Right atrium auricular region (tissue), 2 donors: ENCODE measurements at regions not wholly inside any gene's neighbourhood (a gene's known extent, or its start where the extent isn't known, plus 50 kb on each side); places are given as distances from the start of the nearest gene placed in this dataset.

Source experiments
- DNase-seq: peaks from one replicate; pipeline ENCODE4 v3.0.0-alpha.2; 2019; ENCODE audit warnings: low spot score
- H3K27ac ChIP-seq, 2 donors: fragments of 200-600 bp; sonication (generic); 1 replicate in 1 of 2; 2 replicates in 1 of 2; pipeline ENCODE4 v1.5.1; 2016 to 2019
- H3K27me3 ChIP-seq, 2 donors: fragments of 200-600 bp; sonication (generic); one replicate each; pipeline versions ENCODE4 v1.5.1 to v1.6.0; 2017 to 2019
- H3K36me3 ChIP-seq: fragments of 200-600 bp; sonication (generic); one replicate; pipeline ENCODE4 v1.5.1; 2016
- H3K4me1 ChIP-seq, 2 donors: fragments of 200-600 bp; sonication (generic); one replicate each; pipeline versions ENCODE4 v1.5.1 to v1.6.0; 2017 to 2019
- H3K4me3 ChIP-seq, 2 donors: fragments of 200-600 bp; sonication (generic); 1 replicate in 1 of 2; 2 replicates in 1 of 2; pipeline ENCODE4 v1.5.1; 2017 to 2019; ENCODE audit warnings: mild to moderate bottlenecking in 1 of 2, moderate library complexity in 1 of 2
- H3K9me3 ChIP-seq, 2 donors: fragments of 200-600 bp; sonication (generic); one replicate each; pipeline ENCODE4 v1.5.1; 2019
- CTCF ChIP-seq, 2 donors: fragments of 200-600 bp; sonication (generic); IDR thresholded peaks; one replicate each; pipeline ENCODE4 v1.5.1; 2019; ENCODE audit warnings: antibody characterized with exemption in 2 of 2

DNA sequence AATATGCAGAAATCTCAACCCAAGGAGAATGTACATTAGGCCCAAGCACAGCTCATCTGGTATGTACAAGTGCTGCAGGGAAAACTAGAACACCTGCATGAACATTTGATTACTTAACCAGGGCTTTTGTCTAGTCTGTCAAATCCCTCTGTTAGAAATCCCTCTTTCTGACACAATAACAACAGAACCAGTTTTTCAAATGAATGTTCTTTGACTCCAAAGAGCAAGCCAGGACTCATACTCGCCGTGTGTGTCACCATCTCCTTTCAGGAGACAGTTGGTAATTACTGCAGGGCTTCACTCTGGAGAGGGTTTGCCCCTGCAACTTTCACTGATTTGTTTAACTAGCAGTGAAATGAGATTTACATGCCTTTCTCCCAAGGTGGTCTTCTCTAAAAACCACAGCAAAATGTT is 143.0 kb upstream of the FAM241A start:
- no peak overlapping the region for H3K27ac ChIP-seq
- H3K36me3 ChIP-seq = no peaks in the 10 kb centered on the region
- H3K4me1 ChIP-seq = no peaks in the 10 kb centered on the region
- H3K27me3 ChIP-seq = no peaks in the 10 kb centered on the region
- no peak for DNase-seq
- no peak overlapping the region for H3K4me3 ChIP-seq
- no peaks in the 10 kb centered on the region for H3K9me3 ChIP-seq
- no peak for TF ChIP-seq CTCF (IDR thresholded peaks at IDR 0.05)

GRCh38 chr4:112003231-112003907 is 141.9 kb upstream of the FAM241A start:
- Histone ChIP-seq H3K36me3 (no peaks in the 10 kb centered on the region), H3K4me3 (no peak overlapping the region), H3K9me3 (no peaks in the 10 kb centered on the region), H3K4me1 (no peaks in the 10 kb centered on the region), H3K27ac (no peak overlapping the region), H3K27me3 (no peaks in the 10 kb centered on the region)
- no peak for DNase-seq
- TF ChIP-seq CTCF (IDR thresholded peaks at IDR 0.05) = no peak

GRCh38 chr4:112005027-112005426 is 140.2 kb upstream of the FAM241A start:
- no peaks in the 10 kb centered on the region for H3K36me3 ChIP-seq
- no peak overlapping the region for H3K27ac ChIP-seq
- H3K9me3 ChIP-seq = no peaks in the 10 kb centered on the region
- TF ChIP-seq CTCF (IDR thresholded peaks at IDR 0.05) = no peak
- no peak overlapping the region for H3K4me3 ChIP-seq
- H3K27me3 ChIP-seq = no peaks in the 10 kb centered on the region
- no peaks in the 10 kb centered on the region for H3K4me1 ChIP-seq
- no peak for DNase-seq

- Histone ChIP-seq H3K27ac (no peak overlapping the region), H3K4me1 (no peaks in the 10 kb centered on the region), H3K36me3 (no peaks in the 10 kb centered on the region), H3K4me3 (no peak overlapping the region), H3K9me3 (no peaks in the 10 kb centered on the region), H3K27me3 (no peaks in the 10 kb centered on the region)
- TF ChIP-seq CTCF (IDR thresholded peaks at IDR 0.05) = no peak
- DNase-seq = no peak
Measured at GRCh38 chr4:112007391-112007790, 137.9 kb upstream of the FAM241A start.

DNA sequence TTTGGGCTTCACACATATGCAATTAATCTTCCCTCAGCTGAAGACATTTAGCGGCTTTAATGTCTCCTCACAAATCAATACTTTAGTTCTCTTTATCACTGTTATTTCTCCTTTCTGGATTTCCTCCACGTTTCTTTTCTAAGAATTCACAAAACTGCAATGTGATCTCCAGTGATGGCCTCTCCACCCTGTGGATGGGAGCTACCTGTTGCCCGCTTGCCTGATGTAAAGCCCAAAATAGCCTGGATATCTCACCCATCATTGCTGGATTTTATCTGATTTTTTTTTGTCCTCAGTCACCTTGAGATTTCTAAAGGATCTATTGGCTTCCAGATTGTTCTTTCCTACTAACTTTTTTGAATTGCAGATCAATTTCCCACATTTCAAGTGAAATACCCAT is 129.3 kb upstream of the FAM241A start:
- no peak overlapping the region for H3K27ac ChIP-seq
- TF ChIP-seq CTCF (IDR thresholded peaks at IDR 0.05) = no peak
- H3K36me3 ChIP-seq = no peaks in the 10 kb centered on the region
- no peaks in the 10 kb centered on the region for H3K27me3 ChIP-seq
- H3K9me3 ChIP-seq = no peaks in the 10 kb centered on the region
- DNase-seq = no peak
- H3K4me1 ChIP-seq = no peaks in the 10 kb centered on the region
- H3K4me3 ChIP-seq = no peak overlapping the region

DNA sequence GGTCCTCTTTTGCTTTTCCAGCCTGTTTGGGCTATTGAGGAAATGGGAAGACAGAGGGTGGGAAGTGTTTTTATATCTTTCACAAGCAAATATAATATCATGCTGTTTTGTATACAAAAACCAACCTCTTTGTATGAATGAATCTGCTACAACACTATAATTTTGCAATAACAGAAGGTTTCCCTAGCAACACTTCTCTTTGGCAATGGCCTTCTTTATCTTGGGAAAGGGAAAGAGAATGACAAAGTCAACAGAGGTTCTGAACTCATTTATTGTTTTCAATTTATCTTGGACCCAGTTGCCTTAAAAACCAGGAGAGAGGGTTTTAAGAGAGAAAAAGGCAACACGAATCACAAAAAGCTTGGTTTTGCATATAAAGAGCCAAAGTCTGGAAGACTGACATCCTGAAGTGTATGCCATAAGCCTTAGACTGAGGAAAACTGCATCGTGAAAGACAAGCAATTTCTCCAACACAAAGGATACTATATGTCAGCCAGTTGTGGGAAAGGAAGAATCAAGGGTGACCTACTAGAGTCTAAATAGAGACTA is 121.8 kb upstream of the FAM241A start:
- Histone ChIP-seq H3K9me3 (no peaks in the 10 kb centered on the region), H3K27ac (no peak overlapping the region), H3K36me3 (no peaks in the 10 kb centered on the region), H3K27me3 (no peaks in the 10 kb centered on the region), H3K4me1 (no peaks in the 10 kb centered on the region), H3K4me3 (no peak overlapping the region)
- TF ChIP-seq CTCF (IDR thresholded peaks at IDR 0.05) = no peak
- no peak for DNase-seq
